AG20443 (cell line): ENCODE measurements at regions not wholly inside any gene's neighbourhood (a gene's known extent, or its start where the extent isn't known, plus 50 kb on each side); places are given as distances from the start of the nearest gene placed in this dataset.
"Not testable (repeated sequence)": the region's sequence is repeated elsewhere in the genome, so short reads cannot be mapped to it uniquely, and the experiment has no call there.

Source experiments
- DNase-seq: peaks from one replicate; pipeline ENCODE4 v3.0.0; 2012; ENCODE audit warnings: low spot score, mixed read lengths

- DNase-seq, result not testable (repeated sequence)
Measured at GRCh38 chr1:149157409-149157808, 54.1 kb upstream of the NBPF9 start.

- DNase-seq, result not testable (repeated sequence)
Measured at GRCh38 chr1:149158308-149158707, 55.0 kb upstream of the NBPF9 start.

GRCh38 chr1:149163063-149163444, 59.7 kb upstream of the NBPF9 start:
- not testable (repeated sequence) for DNase-seq

GRCh38 chr1:149174765-149175164, 71.4 kb upstream of the NBPF9 start:
- DNase-seq, result not testable (repeated sequence)

GRCh38 chr1:149175812-149176211, 72.5 kb upstream of the NBPF9 start:
- DNase-seq, result not testable (repeated sequence)

- not testable (repeated sequence) for DNase-seq
Measured at GRCh38 chr1:149176453-149177316, 73.3 kb upstream of the NBPF9 start.

GRCh38 chr1:149190742-149191141, 87.4 kb upstream of the NBPF9 start:
- not testable (repeated sequence) for DNase-seq

GRCh38 chr1:149196651-149197050, 93.3 kb upstream of the NBPF9 start:
- DNase-seq, result not testable (repeated sequence)

- peak; percentile 17 for DNase-seq
Measured at GRCh38 chr1:149200567-149200966, 97.2 kb upstream of the NBPF9 start.

- DNase-seq, result not testable (repeated sequence)
Measured at GRCh38 chr1:149202283-149202682, 98.9 kb upstream of the NBPF9 start.

GRCh38 chr1:149204396-149204795, 101.0 kb upstream of the NBPF9 start:
- DNase-seq, result not testable (repeated sequence)

- not testable (repeated sequence) for DNase-seq
Measured at GRCh38 chr1:149208836-149209235, 105.5 kb upstream of the NBPF9 start.

GRCh38 chr1:149211757-149212420, 108.5 kb upstream of the NBPF9 start:
- DNase-seq, result not testable (repeated sequence)

GRCh38 chr1:149212946-149213345, 109.6 kb upstream of the NBPF9 start:
- not testable (repeated sequence) for DNase-seq

- DNase-seq, result not testable (repeated sequence)
Measured at GRCh38 chr1:149213673-149214072, 110.3 kb upstream of the NBPF9 start.

GRCh38 chr1:149218080-149218988, 115.0 kb upstream of the NBPF9 start:
- not testable (repeated sequence) for DNase-seq

- not testable (repeated sequence) for DNase-seq
Measured at GRCh38 chr1:149219539-149219938, 116.2 kb upstream of the NBPF9 start.

- not testable (repeated sequence) for DNase-seq
Measured at GRCh38 chr1:149220463-149221074, 117.2 kb upstream of the NBPF9 start.

- DNase-seq, result not testable (repeated sequence)
Measured at GRCh38 chr1:149227933-149228665, 124.7 kb upstream of the NBPF9 start.

GRCh38 chr1:149228672-149229585, 125.6 kb upstream of the NBPF9 start:
- DNase-seq, result not testable (repeated sequence)
